CD4-positive, alpha-beta T cell (primary cell): ENCODE measurements at regions not wholly inside any gene's neighbourhood (a gene's known extent, or its start where the extent isn't known, plus 50 kb on each side); places are given as distances from the start of the nearest gene placed in this dataset.

Experiments used
- ATAC-seq: fragments of 200-7000 bp; cut with Tn5 transposase; one replicate; pipeline ENCODE4 v1.10.0; 2022; ENCODE audit warnings: mild to moderate bottlenecking; ENCODE audit not compliant: poor library complexity
- CTCF ChIA-PET: fragments of 350-600 bp; sonication (Branson Sonifier 250); formaldehyde crosslinking; loops from one replicate; lab custom pipeline; 2021; ENCODE audit warnings: antibody characterized with exemption, inconsistent platforms; lab: Charles Lee
- POLR2A ChIA-PET: fragments of 350-600 bp; sonication (Branson Sonifier 250); formaldehyde crosslinking; loops from one replicate; lab custom pipeline; 2021; ENCODE audit warnings: antibody characterized with exemption, inconsistent platforms; lab: Charles Lee
- DNase-seq, 14 experiments: peaks; one replicate each; pipeline ENCODE4 v3.0.0-alpha.2; 2013 to 2020; ENCODE audit warnings: mixed read lengths in 2 of 14
- H3K27ac ChIP-seq, 2 donors: one replicate each; pipeline versions ENCODE4 v1.5.1 to v1.7.0; 2013; ENCODE audit warnings: low read length in 2 of 2, low read depth in 1 of 2, mild to moderate bottlenecking in 1 of 2
- H3K27me3 ChIP-seq, 2 experiments: 1 replicate in 1 of 2; 2 replicates in 1 of 2; pipeline versions ENCODE4 v1.6.1 to v1.7.0; 2013; ENCODE audit warnings: low read length in 2 of 2, control low read depth in 1 of 2, mild to moderate bottlenecking in 1 of 2, moderate library complexity in 1 of 2; ENCODE audit not compliant: insufficient read depth in 2 of 2, control insufficient read depth in 1 of 2
- H3K36me3 ChIP-seq: one replicate; pipeline ENCODE4 v1.6.1; 2013; ENCODE audit warnings: low read length, control low read depth; ENCODE audit not compliant: insufficient read depth
- H3K4me1 ChIP-seq: one replicate; pipeline ENCODE4 v1.6.1; 2013; ENCODE audit warnings: low read length, control low read depth; ENCODE audit not compliant: insufficient read depth
- H3K4me3 ChIP-seq: one replicate; pipeline ENCODE4 v1.5.1; 2013; ENCODE audit warnings: mild to moderate bottlenecking, low read length, moderate library complexity
- H3K9me3 ChIP-seq, 2 experiments: 1 replicate in 1 of 2; 2 replicates in 1 of 2; pipeline versions ENCODE4 v1.6.1 to v1.7.0; 2013; ENCODE audit warnings: low read length in 2 of 2, mild to moderate bottlenecking in 2 of 2, control low read depth in 1 of 2, moderate library complexity in 1 of 2; ENCODE audit not compliant: control insufficient read depth in 1 of 2, insufficient read depth in 1 of 2
- H3K27ac Mint-ChIP-seq: one replicate; pipeline ENCODE4 v1.8.0; 2020; ENCODE audit warnings: mixed read lengths
- H3K27me3 Mint-ChIP-seq: one replicate; pipeline ENCODE4 v1.8.0; 2021; ENCODE audit warnings: mixed read lengths
- H3K36me3 Mint-ChIP-seq: one replicate; pipeline ENCODE4 v1.8.0; 2021; ENCODE audit warnings: low read depth, mixed read lengths
- H3K4me1 Mint-ChIP-seq: one replicate; pipeline ENCODE4 v1.8.0; 2021; ENCODE audit warnings: low read depth, mixed read lengths
- H3K4me3 Mint-ChIP-seq: one replicate; pipeline ENCODE4 v1.8.0; 2020; ENCODE audit warnings: mild to moderate bottlenecking, mixed read lengths
- H3K9me3 Mint-ChIP-seq: one replicate; pipeline ENCODE4 v1.8.0; 2020; ENCODE audit warnings: mixed read lengths
- intact Hi-C, 2 experiments: fragments of 100-400 bp; cut with DNase I in 1 of 2; cut with micrococcal nuclease in 1 of 2; formaldehyde crosslinking; loops; one replicate each; pipeline versions ENCODE4 v1.15.1 to v1.9.0; 2023 to 2025; cut with DNase I, micrococcal nuclease
- TF ChIP-seq, protein P1 (sequence below): fragments of 200-600 bp; IDR thresholded peaks from one replicate; pipeline ENCODE4 v1.8.0; 2022; ENCODE audit warnings: antibody characterized with exemption, mild to moderate bottlenecking

DNA sequence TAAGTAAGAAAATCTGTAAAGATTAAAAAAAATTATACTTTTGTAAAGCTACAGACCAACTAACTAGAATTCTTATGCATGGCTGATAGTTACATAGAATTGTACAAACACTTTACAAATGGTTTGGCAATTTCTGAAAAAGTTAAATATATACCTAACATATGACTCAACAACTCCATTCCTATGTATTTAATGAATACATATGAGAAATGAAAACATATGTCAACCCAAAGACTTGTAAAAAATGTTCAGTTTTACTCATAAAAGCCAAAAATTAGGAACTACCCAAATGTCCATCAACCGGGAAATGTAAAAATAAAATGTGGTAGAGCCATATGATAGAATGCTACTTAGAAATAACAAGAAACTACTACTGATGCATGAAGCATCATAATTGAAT, 152.6 kb upstream of the NRG3 start:
- ChIA-PET CTCF (no interaction called here), POLR2A (no interaction called here)
- Histone ChIP-seq H3K27ac (no peak overlapping the region), H3K27me3 (no peaks in the 10 kb centered on the region), H3K9me3 (peaks cover 0 to 4% of the 10 kb centered on the region in 2 experiments), H3K4me3 (no peak overlapping the region), H3K4me1 (no peaks in the 10 kb centered on the region), H3K36me3 (no peaks in the 10 kb centered on the region)
- TF ChIP-seq, protein P1, sequence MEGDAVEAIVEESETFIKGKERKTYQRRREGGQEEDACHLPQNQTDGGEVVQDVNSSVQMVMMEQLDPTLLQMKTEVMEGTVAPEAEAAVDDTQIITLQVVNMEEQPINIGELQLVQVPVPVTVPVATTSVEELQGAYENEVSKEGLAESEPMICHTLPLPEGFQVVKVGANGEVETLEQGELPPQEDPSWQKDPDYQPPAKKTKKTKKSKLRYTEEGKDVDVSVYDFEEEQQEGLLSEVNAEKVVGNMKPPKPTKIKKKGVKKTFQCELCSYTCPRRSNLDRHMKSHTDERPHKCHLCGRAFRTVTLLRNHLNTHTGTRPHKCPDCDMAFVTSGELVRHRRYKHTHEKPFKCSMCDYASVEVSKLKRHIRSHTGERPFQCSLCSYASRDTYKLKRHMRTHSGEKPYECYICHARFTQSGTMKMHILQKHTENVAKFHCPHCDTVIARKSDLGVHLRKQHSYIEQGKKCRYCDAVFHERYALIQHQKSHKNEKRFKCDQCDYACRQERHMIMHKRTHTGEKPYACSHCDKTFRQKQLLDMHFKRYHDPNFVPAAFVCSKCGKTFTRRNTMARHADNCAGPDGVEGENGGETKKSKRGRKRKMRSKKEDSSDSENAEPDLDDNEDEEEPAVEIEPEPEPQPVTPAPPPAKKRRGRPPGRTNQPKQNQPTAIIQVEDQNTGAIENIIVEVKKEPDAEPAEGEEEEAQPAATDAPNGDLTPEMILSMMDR, result no peak
- no peaks in the 10 kb centered on the region for H3K36me3 Mint-ChIP-seq
- H3K27me3 Mint-ChIP-seq, result no peaks in the 10 kb centered on the region
- ATAC-seq (no peak), DNase-seq (no peak)
- H3K4me1 Mint-ChIP-seq, result peaks cover 30% of the 10 kb centered on the region
- no peak overlapping the region for H3K4me3 Mint-ChIP-seq
- H3K27ac Mint-ChIP-seq, result peak overlapping the region; percentile 5
- intact Hi-C loops, result no loop called here
- peaks cover 4% of the 10 kb centered on the region for H3K9me3 Mint-ChIP-seq

DNA sequence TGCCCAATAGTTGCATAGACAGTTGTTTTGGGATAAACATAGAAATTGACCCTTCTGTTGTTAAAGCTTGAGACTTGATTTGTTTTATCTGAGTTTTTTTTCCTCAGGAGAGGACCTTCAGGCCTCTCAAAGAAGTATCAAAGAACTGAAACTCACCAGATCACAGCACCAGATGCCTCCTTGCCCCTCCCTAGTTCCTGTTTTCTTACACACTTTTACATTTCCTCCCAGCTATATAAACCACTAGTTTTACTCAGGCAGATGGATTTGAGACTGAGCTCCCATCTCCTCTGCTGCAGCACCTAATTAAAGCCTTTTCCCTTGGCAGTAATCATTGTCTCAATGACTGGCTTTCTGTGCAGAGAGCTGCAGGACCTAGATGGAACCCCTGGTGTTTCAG, 150.6 kb upstream of the NRG3 start:
- TF ChIP-seq, protein P1, result no peak

DNA sequence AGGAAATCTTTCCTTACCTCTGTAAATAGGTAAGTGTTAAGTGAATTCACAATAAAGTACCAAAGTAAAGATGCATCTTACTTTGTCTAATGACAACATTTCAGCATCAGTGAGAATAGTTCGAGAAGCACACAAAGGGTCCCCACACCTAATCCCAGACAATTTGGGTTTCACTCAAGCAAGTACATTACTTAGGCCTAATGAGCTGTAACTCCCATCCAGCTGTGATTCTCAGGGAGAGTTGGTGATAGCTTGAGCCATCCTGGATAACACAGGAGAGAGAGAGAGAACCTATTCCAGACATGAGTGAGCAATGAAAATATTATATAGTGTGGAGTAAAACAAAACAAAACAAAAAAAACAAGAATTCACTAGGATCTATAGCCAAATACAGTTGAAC, 149.1 kb upstream of the NRG3 start:
- intact Hi-C loops, result no loop called here
- Mint-ChIP-seq H3K27ac (peak overlapping the region; percentile 79), H3K36me3 (no peaks in the 10 kb centered on the region), H3K9me3 (no peaks in the 10 kb centered on the region), H3K4me1 (peaks cover 30% of the 10 kb centered on the region), H3K27me3 (no peaks in the 10 kb centered on the region), H3K4me3 (no peak overlapping the region)
- CTCF ChIA-PET, result no interaction called here
- TF ChIP-seq, protein P1, result no peak
- ATAC-seq (no peak), DNase-seq (no peak)
- no peaks in the 10 kb centered on the region for H3K27me3 ChIP-seq
- H3K9me3 ChIP-seq, result no peaks in the 10 kb centered on the region
- H3K36me3 ChIP-seq, result no peaks in the 10 kb centered on the region
- H3K27ac ChIP-seq, result no peak overlapping the region
- no peak overlapping the region for H3K4me3 ChIP-seq
- no peaks in the 10 kb centered on the region for H3K4me1 ChIP-seq
- POLR2A ChIA-PET, result no interaction called here

More for the DNA sequence above, 150.6 kb upstream of the NRG3 start:
- Mint-ChIP-seq H3K27ac (peak overlapping the region; percentile 79), H3K27me3 (no peaks in the 10 kb centered on the region), H3K9me3 (peaks cover 4% of the 10 kb centered on the region), H3K4me3 (peak overlapping the region; percentile 58), H3K4me1 (peaks cover 30% of the 10 kb centered on the region), H3K36me3 (no peaks in the 10 kb centered on the region)
- DNase-seq (peak in 1 of 14 experiments; percentile 13), ATAC-seq (no peak)
- no peaks in the 10 kb centered on the region for H3K4me1 ChIP-seq
- H3K36me3 ChIP-seq, result no peaks in the 10 kb centered on the region
- no peaks in the 10 kb centered on the region for H3K9me3 ChIP-seq
- no peaks in the 10 kb centered on the region for H3K27me3 ChIP-seq
- CTCF ChIA-PET, result no interaction called here
- H3K27ac ChIP-seq, result no peak overlapping the region
- intact Hi-C loops, result no loop called here
- POLR2A ChIA-PET, result no interaction called here
- H3K4me3 ChIP-seq, result no peak overlapping the region
